ENCODE measurements at regions not wholly inside any gene's neighbourhood (a gene's known extent, or its start where the extent isn't known, plus 50 kb on each side); places are given as distances from the start of the nearest gene placed in this dataset.

- H4K20me1 ChIP-seq (ENCODE audit: insufficient read depth), result no peaks in the 10 kb centered on the region
- no peaks in the 10 kb centered on the region for H3K36me3 ChIP-seq (ENCODE audit: low read depth)
- H3K27ac ChIP-seq, result no peak overlapping the region
- no peak for DNase-seq
- H3K79me2 ChIP-seq (ENCODE audit: low read depth), result no peaks in the 10 kb centered on the region
- peaks cover 4% of the 10 kb centered on the region; the same call in 1 of the 2 replicates for H3K4me1 ChIP-seq (replicated peaks; ENCODE audit: insufficient read depth)
- no peak overlapping the region for H2AFZ ChIP-seq
- ChIA-PET CTCF (interaction anchor here (0.7 kb wide), 1 partner anchor 55 kb away, joined by 4 read pairs; no protein-coding TSS in a partner anchor), POLR2A (ENCODE audit: unreplicated experiment) (no interaction called here)
- no peaks in the 10 kb centered on the region for H3K9me3 ChIP-seq (ENCODE audit: insufficient read depth, low read depth)
- no peaks in the 10 kb centered on the region for H3F3A ChIP-seq (ENCODE audit: insufficient read depth, low read depth)
- BruUV-seq (replicated peaks), result no TSS peak
- no peak for TF ChIP-seq EZH2 (IDR thresholded peaks at IDR 0.05; ENCODE audit: low read depth)
- TF ChIP-seq CTCF (conservative IDR thresholded peaks at IDR 0.05), result no peak
- H3K4me2 ChIP-seq, result no peak overlapping the region
- H3K4me3 ChIP-seq, result no peak overlapping the region
- intact Hi-C loops (cut with micrococcal nuclease; ENCODE audit: unreplicated experiment), result no loop called here
- no peaks in the 10 kb centered on the region for H3K27me3 ChIP-seq (ENCODE audit: insufficient read depth, low read depth)
- 0 out of 2 replicates have a peak, but pooled peaks cover 3% of the 10 kb centered on the region for H3K9me2 ChIP-seq (ENCODE audit: insufficient read depth)
These were observed 288.4 kb downstream of the SNX13 start for GRCh38 chr7:17651863-17652385.

GRCh38 chr7:17654940-17655339 is 285.4 kb downstream of the SNX13 start:
- peaks cover 4% of the 10 kb centered on the region; the same call in 1 of the 2 replicates for H3K4me1 ChIP-seq (replicated peaks; ENCODE audit: insufficient read depth)
- ChIA-PET CTCF (no interaction called here), POLR2A (ENCODE audit: unreplicated experiment) (no interaction called here)
- H3K36me3 ChIP-seq (ENCODE audit: low read depth), result no peaks in the 10 kb centered on the region
- H3K27me3 ChIP-seq (ENCODE audit: insufficient read depth, low read depth), result no peaks in the 10 kb centered on the region
- no peaks in the 10 kb centered on the region for H4K20me1 ChIP-seq (ENCODE audit: insufficient read depth)
- 0 out of 2 replicates have a peak, but pooled peaks cover 5% of the 10 kb centered on the region for H3K9me3 ChIP-seq (ENCODE audit: insufficient read depth, low read depth)
- H3K4me2 ChIP-seq, result no peak overlapping the region
- no peaks in the 10 kb centered on the region for H3K79me2 ChIP-seq (ENCODE audit: low read depth)
- BruUV-seq (replicated peaks), result no TSS peak
- H3K27ac ChIP-seq, result no peak overlapping the region
- H3F3A ChIP-seq (ENCODE audit: insufficient read depth, low read depth), result no peaks in the 10 kb centered on the region
- H3K9me2 ChIP-seq (ENCODE audit: insufficient read depth), result 0 out of 2 replicates have a peak, but pooled peaks cover 3% of the 10 kb centered on the region
- no peak for DNase-seq
- intact Hi-C loops (cut with micrococcal nuclease; ENCODE audit: unreplicated experiment), result no loop called here
- H3K4me3 ChIP-seq, result no peak overlapping the region
- H2AFZ ChIP-seq, result peak overlapping the region; percentile 26; the same call in 1 of the 2 replicates
- no peak for TF ChIP-seq CTCF (conservative IDR thresholded peaks at IDR 0.05)
- no peak for TF ChIP-seq EZH2 (IDR thresholded peaks at IDR 0.05; ENCODE audit: low read depth)

- CTCF ChIA-PET, result no interaction called here
- BruUV-seq (replicated peaks), result no TSS peak
These were observed 281.2 kb downstream of the SNX13 start for GRCh38 chr7:17659126-17659525.

More at GRCh38 chr7:17659126-17659525, 281.2 kb downstream of the SNX13 start:
- no peak overlapping the region for H3K27ac ChIP-seq
- H3F3A ChIP-seq (ENCODE audit: insufficient read depth, low read depth), result no peaks in the 10 kb centered on the region
- H3K79me2 ChIP-seq (ENCODE audit: low read depth), result no peaks in the 10 kb centered on the region
- no peaks in the 10 kb centered on the region for H4K20me1 ChIP-seq (ENCODE audit: insufficient read depth)
- H3K4me2 ChIP-seq, result no peak overlapping the region
- intact Hi-C loops (cut with micrococcal nuclease; ENCODE audit: unreplicated experiment), result no loop called here
- POLR2A ChIA-PET (ENCODE audit: unreplicated experiment), result no interaction called here
- 0 out of 2 replicates have a peak, but pooled peaks cover 3% of the 10 kb centered on the region for H3K9me2 ChIP-seq (ENCODE audit: insufficient read depth)
- DNase-seq, result no peak
- H3K4me1 ChIP-seq (replicated peaks; ENCODE audit: insufficient read depth), result peaks cover 12% of the 10 kb centered on the region; the same call in 1 of the 2 replicates
- TF ChIP-seq CTCF (conservative IDR thresholded peaks at IDR 0.05) (no peak), EZH2 (IDR thresholded peaks at IDR 0.05; ENCODE audit: low read depth) (no peak)
- 0 out of 2 replicates have a peak, but pooled peaks cover 5% of the 10 kb centered on the region for H3K9me3 ChIP-seq (ENCODE audit: insufficient read depth, low read depth)
- H2AFZ ChIP-seq, result no peak overlapping the region
- H3K36me3 ChIP-seq (ENCODE audit: low read depth), result no peaks in the 10 kb centered on the region
- H3K4me3 ChIP-seq, result no peak overlapping the region
- H3K27me3 ChIP-seq (ENCODE audit: insufficient read depth, low read depth), result no peaks in the 10 kb centered on the region

Data from PC-9 (cell line).